IPS-NIHi7 (cell line): ENCODE measurements at regions not wholly inside any gene's neighbourhood (a gene's known extent, or its start where the extent isn't known, plus 50 kb on each side); places are given as distances from the start of the nearest gene placed in this dataset.
A peak's percentile ranks its signal among the peaks of the same experiment; 100 is the strongest.
"Not testable (repeated sequence)": the region's sequence is repeated elsewhere in the genome, so short reads cannot be mapped to it uniquely, and the experiment has no call there.

ENCODE experiments used
- DNase-seq: peaks from one replicate; pipeline ENCODE4 v3.0.0; 2012; ENCODE audit warnings: mixed read lengths; ENCODE audit errors: extremely low spot score

DNA sequence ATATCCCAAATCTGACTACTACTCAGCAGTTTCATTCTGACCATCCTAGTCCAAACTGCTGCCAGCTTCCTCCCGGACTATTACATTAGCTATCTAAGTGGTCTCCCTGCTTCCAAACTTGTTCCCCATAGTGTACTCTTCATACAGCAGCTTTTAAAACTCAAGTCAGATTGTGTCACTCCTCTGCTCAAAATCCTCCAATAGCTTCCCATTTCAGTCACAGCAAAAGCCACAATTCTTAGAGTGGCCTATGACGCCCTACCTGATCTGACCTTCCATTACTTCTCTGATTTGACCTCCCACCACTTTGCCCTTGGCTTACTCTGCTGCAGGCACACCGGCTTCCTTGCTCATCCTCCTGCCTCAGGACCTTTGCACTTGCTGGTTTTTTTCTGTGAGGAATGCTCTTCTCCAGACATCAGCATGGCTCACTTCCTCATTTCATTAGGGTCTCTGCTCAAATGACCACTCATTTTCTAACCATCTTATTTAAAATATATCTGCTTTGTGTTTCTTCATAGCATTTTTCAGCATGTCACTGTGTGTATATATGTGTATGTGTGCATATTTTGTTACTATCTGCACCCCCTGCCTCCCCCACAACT, 111.1 kb upstream of the DTNBP1 start:
- DNase-seq: no peak

DNA sequence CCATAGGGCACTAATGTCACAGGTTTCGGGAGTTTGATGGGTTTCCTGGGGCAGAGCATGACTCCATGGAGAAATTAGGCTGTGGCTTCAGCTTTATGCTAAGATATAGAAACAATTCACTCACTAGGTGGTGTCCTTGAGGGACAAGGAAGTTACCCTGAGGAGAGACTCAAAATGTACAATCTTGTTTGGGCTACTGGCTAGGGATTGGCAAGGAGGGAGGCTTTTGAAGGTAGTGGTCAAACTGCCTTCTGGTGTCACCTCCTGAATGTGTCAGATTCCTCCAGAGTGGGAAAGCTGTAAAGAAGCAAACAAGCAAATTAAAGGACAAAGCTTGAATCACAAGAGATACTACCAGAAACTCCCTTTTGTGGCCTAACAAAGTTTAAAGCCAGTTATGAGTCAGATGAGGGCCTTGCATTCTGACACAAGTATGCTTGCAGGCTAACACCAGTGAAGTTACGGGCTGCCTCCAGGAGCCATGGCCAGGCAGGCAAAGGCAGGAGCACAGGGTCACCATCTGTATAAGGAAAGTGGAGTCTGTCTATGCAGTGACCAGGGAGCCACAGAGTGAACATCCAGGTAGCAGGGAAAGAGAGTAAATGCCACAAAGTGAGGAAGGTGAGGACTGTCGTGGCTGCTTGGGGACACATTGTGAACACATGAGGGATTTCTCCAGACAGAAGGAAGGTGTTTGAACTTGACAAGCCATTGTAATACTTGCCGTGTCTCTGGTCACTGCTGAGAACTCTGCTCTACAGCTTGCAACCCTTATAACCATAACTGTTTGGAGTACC, 107.7 kb upstream of the DTNBP1 start:
- DNase-seq: no peak

DNA sequence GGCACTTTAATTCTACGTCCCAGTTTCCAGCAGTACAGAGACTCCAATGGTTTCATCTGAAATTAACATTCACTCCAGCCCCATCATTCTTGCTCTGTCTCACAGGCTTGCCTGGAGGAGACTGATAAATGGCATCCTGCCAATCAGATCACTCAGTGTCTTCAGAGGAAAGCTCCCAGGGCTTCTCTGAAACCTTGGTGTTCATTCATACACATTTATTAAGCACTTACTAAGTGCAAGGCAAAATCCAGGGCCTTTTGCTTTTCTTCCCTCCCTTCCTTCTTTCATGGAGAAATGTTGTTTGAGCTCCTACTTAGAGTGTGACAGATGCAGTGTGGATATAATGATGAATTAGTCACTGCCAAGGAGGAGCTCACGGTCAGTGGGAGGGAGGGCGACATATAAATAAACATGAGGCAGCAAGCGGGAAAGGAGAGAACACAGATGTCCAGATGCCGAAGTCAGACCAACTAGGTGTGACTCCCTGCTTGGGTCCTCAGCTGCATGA, 106.7 kb upstream of the DTNBP1 start:
- no peak for DNase-seq

DNA sequence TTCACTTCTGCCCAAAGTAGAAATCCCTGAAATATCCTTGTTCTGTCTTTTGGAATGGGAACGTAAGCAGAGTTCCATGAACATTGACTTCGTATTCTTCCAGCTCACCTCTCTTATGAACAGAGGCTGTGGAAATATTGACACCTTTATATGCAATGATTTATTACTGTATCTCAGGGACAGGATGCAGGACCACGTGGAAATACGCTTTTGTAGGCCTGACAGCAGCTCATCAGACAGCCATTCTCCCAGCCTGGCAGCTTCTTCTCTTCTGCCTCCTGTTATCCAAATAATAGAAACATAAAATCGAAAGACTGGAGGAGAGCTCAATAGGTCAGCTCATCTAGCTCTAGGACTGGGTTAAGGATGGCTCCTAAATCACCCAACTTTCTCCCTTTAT, 106.2 kb upstream of the DTNBP1 start:
- DNase-seq: no peak

DNA sequence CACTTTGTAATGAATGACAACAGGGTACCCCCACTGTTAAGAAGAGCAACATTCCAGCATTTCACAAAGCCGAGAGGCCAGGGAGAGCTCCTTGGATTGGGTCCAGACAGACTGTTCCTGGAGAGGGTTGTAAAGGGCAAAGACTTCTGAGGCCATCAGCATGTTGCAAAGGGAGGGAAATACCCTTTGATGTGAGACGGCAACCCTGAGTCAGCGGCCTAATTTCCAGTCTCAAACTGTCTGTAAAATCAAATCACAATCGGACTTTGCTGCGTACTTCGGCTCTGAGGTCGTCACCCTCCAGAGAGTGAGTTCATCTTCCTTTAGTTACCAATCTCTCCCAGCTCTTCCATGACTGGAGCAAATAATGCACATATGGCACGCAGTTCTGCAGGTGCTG, 101.0 kb upstream of the DTNBP1 start:
- DNase-seq: no peak

DNA sequence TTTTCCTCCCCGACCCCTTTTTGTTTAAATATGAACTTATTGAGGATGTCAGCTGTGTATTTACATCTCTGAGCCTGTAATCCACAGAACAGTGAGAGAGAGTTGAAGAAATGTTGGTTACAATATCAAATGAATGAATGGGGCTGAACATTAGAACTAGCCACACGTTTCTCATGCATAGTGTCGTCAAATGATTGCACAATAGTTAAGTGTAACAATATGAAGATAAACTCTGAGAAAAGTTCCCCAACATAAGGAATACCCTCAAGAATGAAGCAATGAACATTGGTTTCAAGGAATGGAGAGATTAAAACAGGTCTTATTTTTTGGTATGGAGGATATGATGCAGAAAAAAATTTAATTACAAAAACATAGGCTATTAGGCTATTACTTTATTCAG, 100.5 kb upstream of the DTNBP1 start:
- DNase-seq: no peak

DNA sequence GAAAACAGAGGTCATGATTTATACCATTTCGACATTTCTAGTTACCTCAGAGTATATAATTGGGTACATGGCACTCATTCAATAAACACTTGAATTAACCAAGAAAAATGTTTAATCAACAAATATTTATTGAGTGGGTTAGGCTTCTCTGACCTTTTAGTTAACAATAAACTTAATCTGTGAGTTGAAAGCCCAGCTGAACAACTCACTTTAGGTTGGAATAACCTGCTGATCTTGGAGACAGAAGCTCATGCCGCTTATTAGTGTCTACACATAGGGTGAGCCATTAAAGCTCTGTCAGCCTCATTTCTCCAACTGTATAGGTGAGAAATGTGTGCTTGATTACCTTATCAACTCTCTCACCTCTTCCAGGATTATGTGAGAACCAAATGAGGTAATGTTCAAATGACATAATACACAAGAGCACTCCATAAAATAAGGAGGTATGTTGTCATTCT, 98.2 kb upstream of the DTNBP1 start:
- DNase-seq: no peak

DNA sequence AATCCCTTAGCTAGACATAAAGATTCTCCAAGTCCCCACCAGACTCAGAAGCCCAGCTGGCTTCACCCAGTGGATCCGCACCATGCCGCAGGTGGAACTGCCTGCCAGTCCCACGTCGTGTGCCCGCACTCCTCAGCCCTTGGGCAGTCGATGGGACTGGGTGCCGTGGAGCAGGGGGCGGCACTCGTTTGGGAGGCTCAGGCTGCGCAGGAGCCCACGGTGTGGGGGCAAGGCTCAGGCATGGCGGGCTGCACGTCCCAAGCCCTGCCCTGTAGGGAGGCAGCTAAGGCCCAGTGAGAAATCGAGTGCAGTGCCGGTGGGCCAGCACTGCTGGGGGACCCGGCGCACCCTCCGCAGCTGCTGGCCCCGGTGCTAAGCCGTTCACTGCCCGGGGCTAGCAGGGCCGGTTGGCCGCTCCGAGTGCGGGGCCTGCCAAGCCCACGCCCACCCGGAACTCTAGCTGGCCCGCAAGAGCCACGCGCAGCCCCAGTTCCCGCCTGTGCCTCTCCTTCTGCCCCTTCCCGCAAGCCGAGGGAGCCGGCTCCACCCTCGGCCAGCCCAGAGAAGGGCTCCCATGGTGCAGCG, 95.9 kb upstream of the DTNBP1 start:
- no peak for DNase-seq

DNA sequence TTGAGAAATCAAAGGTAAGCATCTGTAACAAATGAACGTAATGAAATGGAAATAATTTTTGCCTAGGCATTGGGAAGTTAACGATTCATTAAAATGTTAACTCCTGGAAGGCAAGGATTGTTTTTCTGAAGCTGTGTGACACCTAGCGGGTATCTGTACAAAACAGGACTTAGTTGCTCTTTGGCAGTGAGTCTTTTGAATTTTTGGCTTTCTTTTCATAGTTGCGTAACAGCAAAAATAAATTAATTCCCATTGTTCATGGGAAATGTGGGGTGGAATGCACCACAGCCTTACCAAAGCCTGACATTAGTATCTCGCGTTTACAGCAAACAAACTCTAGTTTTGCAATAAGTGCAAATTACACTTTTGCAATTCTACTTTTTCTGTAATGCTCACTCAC, 92.7 kb upstream of the DTNBP1 start:
- DNase-seq: no peak

DNA sequence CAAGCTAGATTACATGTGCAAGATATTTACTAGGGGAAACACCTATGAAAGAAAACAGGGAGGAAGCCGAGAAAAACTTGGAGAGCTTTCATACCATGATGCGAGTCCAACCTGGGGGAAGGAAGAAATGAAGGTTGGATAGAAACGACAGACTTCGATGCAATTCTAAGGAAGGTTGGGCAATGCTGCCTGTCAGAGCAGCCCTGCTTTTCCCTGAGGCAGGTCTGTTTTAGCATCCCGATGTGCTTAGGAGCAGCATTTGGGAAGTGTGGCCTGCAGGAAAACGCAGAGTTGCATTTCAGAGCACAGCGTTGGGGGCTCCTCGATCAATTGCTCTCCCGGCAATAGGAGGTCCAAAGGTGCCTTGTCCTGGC, 91.9 kb upstream of the DTNBP1 start:
- DNase-seq: no peak

DNA sequence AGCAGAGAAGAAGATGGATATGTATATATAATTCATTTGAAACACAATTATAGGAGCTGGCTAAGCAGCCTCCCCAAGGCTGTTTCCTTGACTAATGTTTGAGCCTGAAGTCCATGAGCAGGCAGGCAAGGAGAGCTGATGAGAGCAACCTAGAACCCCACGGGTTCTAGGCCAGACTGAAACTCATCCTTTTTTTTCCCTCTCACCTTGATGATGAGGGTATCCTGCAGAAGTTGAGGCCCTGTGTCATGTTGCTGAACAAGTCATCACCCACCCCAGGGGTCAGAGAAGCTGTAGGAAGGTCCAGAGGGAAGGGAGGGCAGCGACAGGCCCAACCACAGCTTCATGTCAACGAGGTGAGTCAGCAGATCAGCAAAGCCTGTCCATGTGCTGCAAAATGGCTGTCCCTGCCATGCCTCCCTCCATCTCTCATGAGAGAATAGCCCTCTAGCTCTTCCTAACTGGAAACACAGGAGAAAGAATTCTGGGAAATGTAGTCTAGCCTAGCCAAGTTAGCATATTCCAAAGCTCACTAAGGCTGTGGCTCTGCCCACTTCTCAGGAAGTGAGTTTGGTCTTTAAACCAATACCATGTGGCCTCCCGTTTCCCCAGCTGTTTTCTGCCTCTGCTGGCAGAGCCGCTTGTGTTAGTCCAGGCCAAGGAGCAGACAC, 91.3 kb upstream of the DTNBP1 start:
- DNase-seq: peak; percentile 55

DNA sequence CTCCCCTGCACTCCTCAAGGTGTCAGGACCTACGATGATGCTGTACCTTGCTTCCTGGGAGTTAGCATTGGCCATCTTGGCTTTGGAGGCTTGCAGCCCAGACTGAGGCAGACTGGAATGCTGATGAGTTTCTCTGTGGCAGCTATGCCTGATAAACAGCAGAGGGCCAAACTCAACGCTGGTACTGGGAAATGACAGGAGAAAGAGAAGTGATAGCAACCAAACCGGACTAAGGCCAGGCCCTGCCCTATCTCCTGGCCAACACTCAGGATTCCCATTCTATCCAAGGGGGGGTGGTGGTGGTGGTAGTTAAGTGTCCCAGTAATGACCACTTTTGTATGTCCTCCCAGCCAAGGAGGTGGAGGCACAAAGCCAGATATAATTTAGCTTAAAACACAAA, 90.0 kb upstream of the DTNBP1 start:
- DNase-seq: peak; percentile 57

DNA sequence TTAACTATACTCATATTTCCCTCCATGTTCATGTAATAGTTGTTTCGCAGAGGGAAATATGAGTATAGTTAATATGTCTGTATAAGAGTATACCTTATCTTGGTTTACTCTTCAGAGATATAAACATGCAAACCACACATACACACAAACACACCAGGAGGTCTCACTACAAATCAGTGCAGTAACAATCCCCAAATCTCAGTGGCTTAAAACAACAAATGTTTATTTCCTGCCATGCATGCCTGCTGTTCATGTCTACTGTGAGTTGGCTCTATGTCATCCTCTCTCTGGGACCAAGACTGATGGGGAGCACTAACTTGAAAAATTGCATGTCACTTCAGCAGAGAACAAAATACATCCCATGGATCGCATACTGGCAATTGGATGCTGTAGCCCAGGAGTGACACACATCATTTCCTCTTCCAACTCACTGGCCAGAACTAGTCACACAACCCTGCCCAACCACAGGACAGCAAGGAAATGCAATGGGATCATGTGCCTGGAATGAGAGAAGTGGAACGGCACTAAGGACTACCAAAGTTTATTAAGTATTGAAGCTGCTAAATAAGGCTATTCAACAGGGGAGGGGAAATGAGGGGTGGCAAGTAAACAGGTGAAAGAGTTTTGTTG, 89.0 kb upstream of the DTNBP1 start:
- no peak for DNase-seq

DNA sequence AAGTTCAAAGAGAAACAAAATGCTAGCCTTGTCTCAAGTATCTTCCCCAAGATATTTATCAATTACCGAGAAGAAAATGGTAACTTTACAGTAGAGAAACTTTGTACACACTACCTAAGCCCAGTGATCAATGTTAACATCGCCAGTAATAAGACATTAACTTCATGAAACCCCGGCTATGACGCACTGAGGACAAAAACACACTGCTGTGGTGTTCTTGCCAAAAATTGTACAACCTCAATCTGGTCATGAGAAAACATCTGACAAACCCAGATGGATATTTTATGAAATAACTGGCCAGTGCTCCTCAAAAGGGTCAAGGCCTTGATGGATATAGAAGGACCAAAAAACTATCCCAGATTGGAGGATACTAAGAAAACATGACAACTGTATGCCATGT, 85.5 kb upstream of the DTNBP1 start:
- DNase-seq: no peak

DNA sequence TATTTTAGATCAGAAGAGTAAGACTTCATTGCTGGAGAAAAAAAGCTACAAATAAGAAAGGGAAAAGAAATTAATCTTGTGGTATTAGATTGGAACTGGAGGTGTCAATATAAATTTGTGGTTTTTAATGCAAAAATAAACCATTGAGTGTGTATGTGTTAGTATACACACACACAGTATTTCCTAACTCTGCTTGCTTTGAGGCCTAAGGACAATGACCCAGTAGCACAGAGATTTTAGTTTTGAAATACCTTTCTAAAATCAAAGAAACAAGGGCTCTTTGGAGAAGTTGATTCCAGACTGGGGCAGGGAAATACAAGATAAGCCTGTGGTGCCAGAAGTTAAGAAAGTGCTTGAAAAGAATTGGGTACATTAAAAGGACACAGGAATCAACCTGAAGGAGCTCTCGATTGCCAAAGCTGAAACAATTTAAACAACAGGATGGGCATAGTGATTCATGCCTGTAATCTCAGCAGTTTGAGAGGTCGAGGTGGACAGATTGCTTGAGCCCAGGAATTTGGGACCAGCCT, 84.6 kb upstream of the DTNBP1 start:
- DNase-seq: no peak

DNA sequence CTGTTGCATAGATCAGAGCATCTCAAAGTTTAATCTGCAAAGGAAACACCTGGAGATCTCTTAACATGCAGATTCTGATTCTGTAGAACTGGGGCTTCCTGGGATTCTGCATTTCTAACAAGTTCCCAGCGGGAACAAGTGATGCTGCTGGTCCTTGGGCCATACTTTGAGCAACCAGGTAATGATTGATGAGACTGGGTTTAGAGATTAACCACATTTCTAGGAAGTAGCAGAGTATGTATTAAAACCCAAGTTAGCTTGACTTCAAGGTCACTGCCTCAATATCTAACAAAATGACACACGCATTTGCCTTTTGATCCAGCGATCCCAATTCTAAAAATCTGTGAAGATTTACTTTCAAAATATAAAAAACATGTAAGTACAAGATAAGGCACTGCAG, 83.0 kb upstream of the DTNBP1 start:
- no peak for DNase-seq

DNA sequence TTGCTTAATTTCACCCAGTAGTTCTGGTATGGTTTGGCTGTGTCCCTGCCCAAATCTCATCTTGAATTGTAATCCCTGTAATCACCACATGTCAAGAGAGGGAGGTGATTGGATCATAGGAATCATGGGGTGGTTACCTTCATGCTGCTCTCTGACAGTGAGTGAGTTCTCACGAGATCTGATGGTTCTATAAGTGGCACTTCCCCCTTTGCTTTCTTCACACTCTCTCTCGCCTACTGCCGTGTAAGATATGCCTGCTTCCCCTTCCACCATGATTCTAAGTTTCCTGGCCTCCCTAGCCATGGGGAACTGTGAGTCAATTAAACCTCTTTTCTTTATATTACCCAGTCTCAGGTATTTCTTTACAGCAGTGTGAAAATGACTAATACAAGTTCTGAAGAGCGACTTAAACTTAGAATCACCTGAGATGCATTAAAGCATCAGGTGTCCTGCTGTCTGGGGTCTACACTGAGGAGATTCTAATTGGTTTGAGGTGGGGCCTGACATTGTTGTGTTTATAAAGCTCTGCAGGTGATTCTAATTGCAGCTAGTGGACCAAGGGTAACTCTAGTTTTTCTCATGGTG, 82.1 kb upstream of the DTNBP1 start:
- no peak for DNase-seq

DNA sequence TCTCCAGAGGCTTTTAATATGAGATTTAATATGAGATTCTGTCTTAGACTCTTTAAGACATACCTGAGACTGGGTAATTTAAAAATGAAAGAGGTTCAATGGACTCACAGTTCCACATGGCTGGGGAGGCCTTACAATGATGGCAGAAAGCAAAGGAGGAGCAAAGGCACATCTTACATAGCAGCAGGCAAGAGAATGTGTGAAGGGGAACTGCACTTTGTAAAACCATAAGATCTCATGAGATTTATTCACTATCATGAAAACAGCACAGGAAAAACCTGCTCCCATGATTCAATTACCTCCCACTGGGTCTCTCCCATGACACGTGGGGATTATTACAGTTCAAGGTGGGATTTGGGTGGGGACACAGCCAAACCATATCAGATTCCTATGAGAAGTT, 79.2 kb upstream of the DTNBP1 start:
- DNase-seq: not testable (repeated sequence)

DNA sequence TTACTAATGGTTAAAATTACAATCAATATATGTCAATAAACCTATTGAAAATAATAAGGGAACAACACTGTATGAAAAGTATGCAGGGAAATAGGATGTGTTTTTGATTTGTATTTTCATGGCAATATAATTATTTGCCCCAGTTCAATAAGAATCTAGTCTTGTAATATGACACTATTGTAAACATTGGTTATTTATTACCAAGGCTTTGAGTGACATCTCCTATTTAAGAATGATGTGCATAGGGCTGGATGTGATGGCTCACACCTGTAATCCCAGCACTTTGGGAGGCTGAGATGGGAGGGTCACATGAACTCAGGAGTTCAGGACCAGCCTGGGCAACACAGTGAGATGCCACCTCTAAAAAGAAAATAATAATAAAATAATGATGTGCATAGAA, 78.6 kb upstream of the DTNBP1 start:
- DNase-seq: no peak

DNA sequence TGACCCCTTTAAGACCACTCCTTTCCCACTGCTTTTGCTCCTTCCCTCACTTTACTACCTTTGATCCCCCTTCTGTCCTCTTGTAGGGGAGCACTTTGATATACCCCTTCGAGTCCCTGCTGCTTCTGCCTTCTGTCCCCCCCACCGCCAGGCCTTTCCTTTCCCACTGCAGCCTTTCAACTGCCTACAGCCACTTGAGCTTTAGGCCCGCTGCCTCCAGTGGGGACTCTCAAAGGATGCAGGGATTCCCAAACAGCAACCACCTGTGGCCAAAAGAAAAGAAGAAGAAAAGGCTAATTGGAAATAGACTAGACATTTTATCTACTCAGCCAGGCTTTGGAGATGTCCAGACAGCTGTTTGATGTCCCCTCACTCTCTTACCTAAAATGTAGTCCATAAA, 77.0 kb upstream of the DTNBP1 start:
- DNase-seq: no peak

DNA sequence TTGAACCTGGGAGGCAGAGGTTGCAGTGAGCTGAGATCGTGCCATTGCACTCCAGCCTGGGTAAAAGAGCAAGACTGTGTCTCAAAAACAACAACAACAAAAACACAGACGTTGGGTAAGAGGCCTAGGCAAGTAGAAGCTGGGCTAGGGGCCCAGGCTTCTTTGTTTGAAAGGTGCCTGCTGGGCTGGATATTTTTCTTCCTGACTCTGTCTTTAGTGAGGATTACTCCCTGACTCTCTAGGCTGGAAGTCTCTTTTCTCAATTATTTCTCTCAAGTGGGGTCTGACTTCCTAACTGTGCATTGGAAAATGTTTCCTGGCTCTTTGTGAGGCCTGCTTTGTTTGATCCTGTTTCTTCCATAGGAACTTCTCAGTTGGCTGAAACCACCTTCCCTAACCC, 76.5 kb upstream of the DTNBP1 start:
- no peak for DNase-seq
